Stimulated activated CD4-positive, alpha-beta T cell treated with anti-CD3 and anti-CD28 coated beads, TNF-alpha, amount 100 ng/mL, for 4 hours (primary cell): ENCODE measurements at regions not wholly inside any gene's neighbourhood (a gene's known extent, or its start where the extent isn't known, plus 50 kb on each side); places are given as distances from the start of the nearest gene placed in this dataset.

Experiments used
- DNase-seq, 3 experiments: peaks; one replicate each; pipeline ENCODE4 v3.0.0-alpha.2; 2020; ENCODE audit warnings: low read depth in 3 of 3

DNA sequence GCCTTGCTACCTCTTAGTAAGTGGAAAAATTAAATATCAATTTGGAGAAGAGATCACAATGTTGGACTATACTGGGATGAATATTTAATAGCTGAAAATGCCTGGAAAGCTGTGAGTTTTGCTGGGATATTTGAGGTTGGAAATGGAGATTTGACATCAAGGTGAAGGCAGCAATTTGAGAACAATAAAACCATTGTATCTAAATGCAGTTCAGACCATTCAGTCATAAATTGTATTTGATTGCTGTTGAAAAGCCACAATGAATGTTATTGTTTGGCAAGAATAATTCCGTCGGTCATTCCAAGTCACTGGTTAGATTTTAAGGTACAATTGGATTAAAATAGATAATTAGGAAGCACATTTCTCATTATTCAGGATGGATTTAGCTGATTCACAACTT lies 325.6 kb downstream of the HRH4 start:
- no peak for DNase-seq

- DNase-seq: no peak
Measured at GRCh38 chr18:24790347-24790746, 329.9 kb downstream of the HRH4 start.

DNA sequence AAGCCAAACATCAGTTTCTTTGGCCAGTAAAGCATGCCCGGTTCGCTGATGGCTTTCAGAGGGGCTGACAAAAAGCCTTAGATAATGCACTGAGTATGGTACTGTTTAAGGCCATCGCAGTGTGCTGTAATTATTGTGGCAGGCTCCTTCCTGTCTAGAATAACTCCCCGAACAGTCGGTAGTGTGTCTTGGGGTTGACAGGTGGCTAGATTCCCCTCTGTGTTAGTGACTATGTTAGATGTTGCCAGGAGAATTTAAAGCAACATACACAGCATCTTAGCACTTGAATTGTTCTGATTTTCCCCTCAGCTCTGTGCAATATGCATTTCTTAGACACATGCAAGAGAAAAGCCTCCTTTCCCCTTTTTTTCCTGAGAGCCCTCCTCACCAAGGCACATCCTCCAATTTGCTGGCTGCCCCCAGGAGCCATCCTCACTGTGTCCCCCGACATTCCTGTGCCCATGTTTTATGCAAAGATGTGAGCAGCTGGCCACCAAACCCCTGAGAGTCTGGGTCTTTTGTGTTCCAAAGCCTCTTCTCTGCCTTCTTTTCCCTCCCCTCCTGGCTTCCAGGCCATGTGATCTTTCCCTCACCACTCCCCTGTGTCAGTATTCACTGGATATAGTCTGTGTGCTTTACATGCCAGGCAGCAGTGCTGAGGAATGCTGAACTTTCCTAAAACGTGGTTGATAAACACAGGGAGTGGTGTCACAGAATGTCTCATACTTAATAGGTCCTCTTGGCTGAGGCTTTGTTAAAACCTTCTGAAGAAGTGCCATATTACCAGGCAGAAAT lies 331.5 kb downstream of the HRH4 start:
- no peak for DNase-seq

- no peak for DNase-seq
Measured at GRCh38 chr18:24793742-24794141, 333.3 kb downstream of the HRH4 start.

DNA sequence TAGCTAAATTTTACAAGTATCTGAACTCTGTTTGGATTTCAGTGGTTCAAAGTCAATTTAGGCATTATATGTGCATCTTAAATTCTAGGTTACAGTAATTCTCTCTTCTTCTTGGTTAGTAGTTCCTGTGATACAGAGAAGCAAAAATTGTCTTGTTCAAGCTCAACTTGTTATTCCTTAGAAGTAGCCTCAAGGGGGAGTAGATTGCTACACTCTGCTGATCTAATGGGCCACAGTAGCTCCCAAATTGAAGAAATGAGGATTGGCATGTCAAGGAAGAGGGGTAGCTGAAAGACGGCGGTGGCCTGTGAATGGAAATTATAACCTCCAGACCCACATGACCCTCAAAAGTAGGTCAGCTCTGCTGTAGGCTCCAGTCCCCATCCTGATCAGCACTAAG lies 334.7 kb downstream of the HRH4 start:
- DNase-seq: no peak

DNA sequence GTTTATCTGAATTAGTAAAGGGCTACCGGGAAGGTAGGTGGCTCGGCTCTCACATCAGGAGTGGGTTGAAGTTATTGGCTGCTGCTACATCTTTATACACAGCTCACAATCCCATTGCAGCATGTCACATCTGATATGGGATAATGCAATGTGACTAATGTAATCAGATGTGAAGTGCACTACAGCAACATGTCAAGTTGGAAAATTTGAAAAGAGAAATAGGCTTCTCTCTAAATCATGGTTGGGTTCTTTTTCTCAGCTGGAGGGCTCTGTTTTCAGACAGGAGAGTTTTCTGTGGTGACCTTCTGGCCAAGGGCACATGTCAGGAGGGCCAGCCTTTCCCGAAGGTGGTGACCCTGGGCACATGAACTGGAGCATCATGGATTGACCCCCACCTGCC lies 337.5 kb downstream of the HRH4 start:
- no peak for DNase-seq

DNA sequence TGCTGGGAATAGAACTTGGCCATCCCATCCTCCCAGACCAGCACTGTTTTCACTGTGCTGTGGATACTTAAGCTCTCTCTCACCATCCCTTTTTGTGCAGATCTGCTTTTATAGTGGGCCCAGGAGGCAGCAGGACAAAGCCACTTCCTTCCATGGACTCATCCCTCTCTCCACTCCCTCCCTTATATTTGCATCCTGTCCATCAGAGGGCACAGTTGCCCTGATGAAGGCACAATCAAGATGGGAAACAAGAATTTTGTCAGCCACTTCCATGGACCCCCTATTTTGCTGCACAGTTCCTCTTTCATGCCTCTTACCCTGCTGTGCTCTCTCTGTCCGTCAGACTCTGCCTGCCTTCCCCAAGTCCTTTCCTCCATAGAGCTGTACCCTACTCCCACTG lies 338.7 kb downstream of the HRH4 start:
- no peak for DNase-seq

DNA sequence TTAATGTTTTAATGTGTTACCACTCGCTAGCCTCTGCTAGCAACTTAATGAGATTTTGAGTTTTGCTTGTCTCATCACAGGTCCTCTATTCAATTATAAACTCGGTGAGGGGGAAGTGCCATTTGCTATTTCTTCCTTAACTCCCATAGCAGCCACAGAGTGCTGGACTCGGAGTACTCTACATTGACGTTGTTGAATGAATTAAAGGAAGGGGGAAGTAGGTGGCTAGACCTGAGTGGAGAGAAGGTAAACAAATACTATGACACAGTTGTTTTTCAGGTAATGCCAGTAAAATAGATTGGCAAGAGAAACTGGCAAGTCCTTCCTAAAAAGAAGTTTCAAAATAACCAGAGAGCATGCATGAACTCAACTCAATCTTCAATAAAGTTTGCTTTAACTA lies 339.3 kb downstream of the HRH4 start:
- DNase-seq: no peak

- no peak for DNase-seq
Measured at GRCh38 chr18:24801001-24801400, 340.6 kb downstream of the HRH4 start.

DNA sequence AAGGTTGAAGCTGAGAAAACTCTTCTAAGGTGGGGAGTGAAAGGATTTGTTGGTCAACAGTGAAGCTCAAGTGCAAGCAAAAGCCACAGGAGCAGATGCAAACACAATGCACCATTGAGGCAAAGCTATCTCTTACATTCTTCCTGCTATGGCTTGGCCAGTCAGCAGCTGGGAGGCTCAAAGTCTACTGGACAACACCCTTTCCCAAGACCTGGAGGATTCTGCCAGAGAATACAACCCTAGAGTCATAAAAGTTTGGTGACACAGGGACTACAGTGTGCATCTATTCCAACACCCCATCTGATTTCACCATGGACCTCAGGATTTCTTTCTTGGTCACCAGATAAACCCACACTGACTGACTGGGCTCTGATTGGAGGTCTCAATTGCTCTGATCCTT lies 342.0 kb downstream of the HRH4 start:
- DNase-seq: no peak

GRCh38 chr18:24805156-24805555 lies 344.7 kb downstream of the HRH4 start:
- no peak for DNase-seq

GRCh38 chr18:24809173-24809950 lies 348.9 kb downstream of the HRH4 start:
- no peak for DNase-seq

DNA sequence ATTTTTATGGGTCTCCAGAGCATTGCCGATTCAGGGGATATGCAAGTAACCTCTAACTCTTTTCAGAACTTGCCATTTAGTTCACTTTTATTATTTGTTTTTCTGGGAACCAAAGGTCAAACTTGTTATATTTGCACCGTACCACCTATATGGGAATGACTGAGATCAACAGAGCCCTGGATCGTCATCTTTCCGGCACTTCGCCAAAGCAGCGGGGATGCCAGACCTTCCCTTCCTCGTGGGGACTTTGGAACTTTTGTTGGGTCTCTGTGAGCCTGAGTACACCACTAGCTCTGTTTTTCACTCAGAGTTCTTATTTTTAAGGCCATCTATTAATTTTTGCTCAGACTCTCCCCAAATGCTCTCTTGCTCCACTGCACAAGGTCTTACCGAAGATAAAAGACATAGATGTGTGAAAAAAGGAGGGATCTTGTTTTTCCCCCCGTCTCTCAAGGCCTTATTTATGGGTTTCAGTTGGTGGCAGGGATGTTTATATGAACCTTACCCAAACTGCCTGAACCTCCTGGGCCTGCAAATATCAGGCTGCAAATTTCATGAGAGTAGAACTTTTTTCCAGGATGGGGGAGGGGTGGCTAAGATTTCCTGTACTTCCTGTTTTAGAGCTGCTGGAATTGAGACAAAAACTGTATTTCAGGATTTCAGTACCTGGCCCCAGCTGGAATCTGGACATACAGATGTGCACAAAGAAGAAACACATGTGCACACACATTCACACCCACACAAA lies 350.3 kb downstream of the HRH4 start:
- DNase-seq: no peak

- no peak for DNase-seq
Measured at GRCh38 chr18:24811950-24812681, 351.7 kb downstream of the HRH4 start.

DNA sequence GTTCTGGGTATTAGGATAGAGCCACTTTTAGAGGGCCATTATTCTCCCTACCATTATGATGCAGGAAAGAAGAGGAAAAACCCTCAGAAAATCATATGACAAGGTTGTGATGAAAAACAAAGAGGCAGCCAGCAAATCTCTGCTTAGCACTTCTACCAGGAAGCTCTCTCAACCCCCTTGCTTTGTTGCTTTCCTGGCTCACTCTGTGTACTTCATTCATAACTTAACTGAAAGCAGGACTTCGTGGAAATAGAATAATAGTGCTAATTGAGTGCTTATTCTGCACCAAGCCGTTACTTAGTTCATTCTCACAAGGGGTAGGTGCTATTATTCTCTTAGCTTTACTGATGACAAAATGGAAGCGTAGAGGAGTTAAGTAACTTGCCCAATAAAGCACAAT lies 354.1 kb downstream of the HRH4 start:
- DNase-seq: no peak

DNA sequence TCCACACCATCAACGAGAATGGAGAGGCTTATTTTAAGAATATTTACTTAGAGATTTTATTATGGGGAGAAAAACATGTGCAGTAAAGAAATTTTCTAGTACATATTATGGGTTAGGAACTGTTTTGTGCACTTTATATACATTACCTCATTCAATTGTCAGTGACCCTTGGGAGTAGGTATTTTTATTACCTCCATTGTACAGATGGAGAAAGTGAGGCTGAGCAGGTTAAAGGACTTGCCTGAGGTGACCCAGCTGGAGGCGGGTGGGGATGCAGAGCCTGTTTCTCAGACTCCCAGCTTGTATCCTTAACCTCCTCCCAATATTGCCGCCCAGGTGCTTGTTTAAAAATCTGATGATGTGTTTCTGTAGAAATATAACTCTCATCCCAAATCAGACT lies 356.7 kb downstream of the HRH4 start:
- no peak for DNase-seq

DNA sequence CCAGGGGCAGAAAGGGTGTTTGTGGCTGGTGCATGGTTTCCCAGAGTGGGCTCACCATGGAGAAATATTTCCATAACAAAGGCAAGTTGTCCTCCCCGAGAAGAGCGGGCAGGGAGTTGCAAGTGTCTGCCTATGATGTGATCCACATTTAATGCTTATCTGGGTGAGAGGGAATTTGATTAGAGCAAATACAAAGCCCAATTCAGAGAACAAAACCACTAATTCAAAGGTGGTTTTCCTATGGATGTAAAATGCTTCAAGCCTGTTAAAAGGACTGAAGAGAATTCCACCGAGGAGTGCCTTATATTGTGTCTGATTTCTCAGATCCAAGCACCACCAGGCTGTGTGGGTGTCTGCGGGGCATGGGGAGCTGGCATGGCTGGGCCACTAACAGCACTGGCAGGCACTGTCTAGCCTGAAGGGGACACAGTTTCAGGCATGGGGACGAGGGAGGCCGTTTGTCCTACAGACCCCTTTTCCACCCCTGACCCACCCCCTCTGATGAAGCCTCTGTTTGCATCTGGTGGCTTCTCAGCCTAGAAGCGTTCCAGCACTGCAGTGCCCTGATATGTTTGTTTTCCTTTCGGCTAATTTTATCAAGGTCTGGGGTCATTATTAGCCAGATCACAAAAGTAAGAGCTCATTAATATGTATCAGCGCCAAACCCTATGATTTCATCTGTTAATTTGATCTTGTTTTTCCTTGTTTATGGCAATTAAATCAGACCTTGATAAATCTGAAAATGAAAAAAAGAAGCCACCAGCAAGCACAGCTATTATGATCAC lies 357.3 kb downstream of the HRH4 start:
- no peak for DNase-seq

DNA sequence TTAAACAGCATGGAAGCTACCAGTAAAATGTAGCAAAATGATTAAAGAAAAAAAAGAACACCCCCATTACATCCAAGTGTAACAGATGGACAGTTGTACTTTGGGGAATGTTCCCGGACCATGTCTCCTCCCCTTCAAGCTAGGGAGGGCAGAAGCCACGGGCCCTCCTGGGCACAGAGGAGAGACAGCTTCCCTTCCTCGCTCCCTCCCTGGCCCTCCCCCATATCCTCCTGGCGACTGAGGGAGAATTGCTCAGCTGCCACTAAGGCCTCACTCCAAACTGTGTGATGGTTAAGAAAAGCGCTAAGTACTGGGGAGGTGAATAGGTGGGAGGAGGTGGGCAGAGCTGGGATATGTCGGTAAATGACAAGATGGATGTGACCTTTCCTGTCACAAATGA lies 358.0 kb downstream of the HRH4 start:
- DNase-seq: no peak

DNA sequence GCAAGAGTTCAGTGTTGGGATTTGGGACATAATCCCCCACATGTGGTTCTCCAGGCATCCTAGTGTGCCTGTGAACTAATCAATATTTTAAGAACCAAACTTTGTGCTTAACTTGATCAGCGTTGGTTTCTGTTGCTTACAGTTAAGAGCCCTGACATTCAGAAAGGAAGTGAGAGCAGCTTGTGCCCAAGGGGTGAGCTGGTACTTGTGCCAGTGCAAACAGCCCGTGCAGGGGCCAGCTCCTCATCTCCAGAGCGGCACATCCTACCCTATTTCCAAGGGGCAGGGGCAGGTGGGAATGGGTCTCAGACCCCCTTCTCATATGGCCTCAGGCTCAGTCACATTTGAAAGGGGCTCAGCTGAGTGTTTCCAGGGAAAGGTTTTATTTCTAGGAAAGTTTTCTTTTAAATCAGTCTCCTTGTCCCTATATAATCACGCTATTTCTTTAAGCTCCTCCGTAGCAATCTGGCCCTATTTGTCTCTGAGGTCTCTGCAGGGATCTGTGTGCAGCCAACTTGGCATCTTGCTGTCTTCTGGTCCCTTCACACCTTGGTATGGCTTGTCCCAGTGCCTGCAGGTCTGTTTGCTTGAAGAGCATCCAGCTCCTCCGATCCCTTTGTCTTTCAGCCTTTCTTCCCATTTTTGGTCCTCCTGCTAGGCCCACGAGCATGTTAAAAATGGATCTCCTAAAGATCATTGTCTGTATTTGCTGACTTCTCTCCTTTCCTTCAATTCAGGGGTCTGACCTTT lies 358.9 kb downstream of the HRH4 start:
- no peak for DNase-seq

GRCh38 chr18:24825397-24825796 lies 365.0 kb downstream of the HRH4 start:
- DNase-seq: no peak
